ENCODE measurements at regions not wholly inside any gene's neighbourhood (a gene's known extent, or its start where the extent isn't known, plus 50 kb on each side); places are given as distances from the start of the nearest gene placed in this dataset.

- no peaks in the 10 kb centered on the region for H3K36me3 Mint-ChIP-seq (ENCODE audit: insufficient read depth)
- H3K4me3 Mint-ChIP-seq (ENCODE audit: low read depth), result no peak overlapping the region
- no peaks in the 10 kb centered on the region for H3K27me3 Mint-ChIP-seq
- no peaks in the 10 kb centered on the region for H3K4me1 Mint-ChIP-seq (ENCODE audit: low read depth)
- no peak overlapping the region for H3K27ac Mint-ChIP-seq
- DNase-seq (ENCODE audit: low spot score, unreplicated experiment), result no peak
- TF ChIP-seq CTCF (IDR thresholded peaks at IDR 0.05; ENCODE audit: unreplicated experiment), result no peak
- H3K9me3 Mint-ChIP-seq (ENCODE audit: low read depth), result peaks cover 10% of the 10 kb centered on the region
Observed at GRCh38 chr13:54387625-54388024, 1359.0 kb downstream of the OLFM4 start.

- Mint-ChIP-seq H3K4me3 (ENCODE audit: low read depth) (no peak overlapping the region), H3K27me3 (no peaks in the 10 kb centered on the region), H3K9me3 (ENCODE audit: low read depth) (peaks cover 10% of the 10 kb centered on the region), H3K36me3 (ENCODE audit: insufficient read depth) (no peaks in the 10 kb centered on the region), H3K27ac (no peak overlapping the region), H3K4me1 (ENCODE audit: low read depth) (peaks cover 4% of the 10 kb centered on the region)
- DNase-seq (ENCODE audit: low spot score, unreplicated experiment), result no peak
- no peak for TF ChIP-seq CTCF (IDR thresholded peaks at IDR 0.05; ENCODE audit: unreplicated experiment)
Observed at GRCh38 chr13:54390841-54391240, 1362.2 kb downstream of the OLFM4 start.

GRCh38 chr13:54394085-54394700 is 1365.6 kb downstream of the OLFM4 start:
- Mint-ChIP-seq H3K4me3 (ENCODE audit: low read depth) (no peak overlapping the region), H3K36me3 (ENCODE audit: insufficient read depth) (no peaks in the 10 kb centered on the region), H3K9me3 (ENCODE audit: low read depth) (no peaks in the 10 kb centered on the region), H3K4me1 (ENCODE audit: low read depth) (peaks cover 4% of the 10 kb centered on the region), H3K27me3 (no peaks in the 10 kb centered on the region), H3K27ac (no peak overlapping the region)
- no peak for DNase-seq (ENCODE audit: low spot score, unreplicated experiment)
- TF ChIP-seq CTCF (IDR thresholded peaks at IDR 0.05; ENCODE audit: unreplicated experiment), result no peak

- DNase-seq (ENCODE audit: low spot score, unreplicated experiment), result no peak
- Mint-ChIP-seq H3K4me1 (ENCODE audit: low read depth) (peaks cover 4% of the 10 kb centered on the region), H3K27ac (no peak overlapping the region), H3K27me3 (no peaks in the 10 kb centered on the region), H3K36me3 (ENCODE audit: insufficient read depth) (no peaks in the 10 kb centered on the region), H3K9me3 (ENCODE audit: low read depth) (no peaks in the 10 kb centered on the region), H3K4me3 (ENCODE audit: low read depth) (no peak overlapping the region)
- TF ChIP-seq CTCF (IDR thresholded peaks at IDR 0.05; ENCODE audit: unreplicated experiment), result no peak
Observed at GRCh38 chr13:54394908-54395307, 1366.3 kb downstream of the OLFM4 start.

- Mint-ChIP-seq H3K27ac (no peak overlapping the region), H3K9me3 (ENCODE audit: low read depth) (peaks cover 2% of the 10 kb centered on the region)
Observed at GRCh38 chr13:54402495-54402894, 1373.9 kb downstream of the OLFM4 start.

More at GRCh38 chr13:54402495-54402894, 1373.9 kb downstream of the OLFM4 start:
- Mint-ChIP-seq H3K27me3 (no peaks in the 10 kb centered on the region), H3K36me3 (ENCODE audit: insufficient read depth) (no peaks in the 10 kb centered on the region), H3K4me1 (ENCODE audit: low read depth) (no peaks in the 10 kb centered on the region), H3K4me3 (ENCODE audit: low read depth) (no peak overlapping the region)
- DNase-seq (ENCODE audit: low spot score, unreplicated experiment), result no peak
- no peak for TF ChIP-seq CTCF (IDR thresholded peaks at IDR 0.05; ENCODE audit: unreplicated experiment)
